HG03378 (cell line): ENCODE measurements at regions not wholly inside any gene's neighbourhood (a gene's known extent, or its start where the extent isn't known, plus 50 kb on each side); places are given as distances from the start of the nearest gene placed in this dataset.
"Not testable (repeated sequence)": the region's sequence is repeated elsewhere in the genome, so short reads cannot be mapped to it uniquely, and the experiment has no call there.

Experiments
- ATAC-seq: cut with Tn5 transposase; IDR thresholded peaks from one replicate; pipeline ENCODE4 v1.9.1; 2021; ENCODE audit warnings: mild to moderate bottlenecking, moderate library complexity; ENCODE audit not compliant: unreplicated experiment

GRCh38 chr5:102154791-102155605 is 141.1 kb downstream of the SLCO4C1 start:
- not testable (repeated sequence) for ATAC-seq

DNA sequence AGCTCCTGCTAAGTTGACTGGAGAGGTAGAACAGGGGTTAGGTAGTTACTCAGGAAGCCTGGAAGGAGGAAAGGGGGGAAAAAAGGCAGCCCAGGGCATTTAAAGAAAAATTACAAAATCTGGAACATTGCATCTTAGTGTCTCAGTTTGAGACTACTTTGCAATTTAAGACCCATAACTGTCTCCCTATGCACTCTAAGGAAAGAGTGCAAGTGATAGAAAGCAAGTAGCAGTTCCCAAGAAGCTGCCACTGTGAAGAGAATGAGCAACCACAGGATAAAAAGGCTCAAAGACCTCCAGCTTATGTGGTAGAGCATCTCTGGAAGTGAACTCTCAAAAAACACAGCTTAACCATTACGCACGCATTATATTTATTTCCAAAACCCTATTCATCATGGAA is 141.8 kb downstream of the SLCO4C1 start:
- no peak for ATAC-seq

DNA sequence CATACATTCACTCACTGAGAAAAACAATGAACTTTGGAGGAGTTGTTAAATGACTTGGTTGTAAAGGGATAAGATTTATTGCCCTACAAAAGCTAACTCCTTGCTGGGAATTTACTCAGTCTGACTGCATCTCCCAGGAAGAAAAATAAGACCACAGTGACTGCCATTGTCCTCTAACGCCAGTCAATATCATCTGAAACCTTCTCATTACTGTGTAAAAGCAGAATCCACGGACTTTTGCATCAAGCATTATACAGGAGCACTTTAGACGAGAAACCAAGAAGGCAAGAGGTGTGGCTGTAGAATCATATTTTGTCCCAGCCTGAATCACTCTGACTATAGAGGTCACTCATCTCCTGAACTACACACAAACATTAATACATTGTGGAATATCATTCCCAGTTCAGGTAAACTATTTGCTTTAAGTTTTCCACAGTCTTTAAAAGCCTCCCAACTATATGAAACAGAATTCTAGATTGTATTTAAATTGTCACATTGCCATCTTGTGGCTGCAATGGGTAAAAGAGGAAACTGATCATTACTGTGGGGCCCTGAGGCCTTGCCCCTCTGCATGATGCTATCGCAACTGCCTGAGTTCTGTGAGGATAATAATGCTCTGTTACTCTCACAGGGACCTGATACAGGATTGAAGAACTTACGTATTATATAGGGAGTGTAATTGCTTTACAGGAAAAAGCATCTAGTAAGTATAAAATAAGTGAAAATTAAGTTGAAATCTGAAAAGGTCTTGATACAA is 142.9 kb downstream of the SLCO4C1 start:
- peak; percentile 87 for ATAC-seq

GRCh38 chr5:102139029-102139428 is 157.1 kb downstream of the SLCO4C1 start:
- ATAC-seq: no peak

DNA sequence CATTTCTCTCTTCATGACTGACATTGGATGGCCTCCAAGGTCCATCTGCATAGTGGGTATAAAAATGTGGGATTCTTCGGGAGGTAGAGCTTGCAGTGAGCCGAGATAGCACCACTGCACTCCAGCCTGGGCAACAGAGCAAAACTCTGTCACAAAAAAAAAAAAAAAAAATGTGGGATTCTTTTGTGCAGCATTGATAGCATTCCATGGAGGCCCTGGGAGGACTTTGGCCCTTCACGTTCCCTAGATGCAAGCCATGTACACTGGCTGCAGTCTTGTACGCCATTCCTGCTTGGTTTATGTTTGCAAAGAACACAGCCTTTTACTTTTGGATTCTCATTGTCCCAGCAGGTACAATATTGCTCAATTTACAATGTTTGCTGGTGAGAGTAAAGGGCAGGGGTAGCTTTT is 157.8 kb downstream of the SLCO4C1 start:
- ATAC-seq: no peak

DNA sequence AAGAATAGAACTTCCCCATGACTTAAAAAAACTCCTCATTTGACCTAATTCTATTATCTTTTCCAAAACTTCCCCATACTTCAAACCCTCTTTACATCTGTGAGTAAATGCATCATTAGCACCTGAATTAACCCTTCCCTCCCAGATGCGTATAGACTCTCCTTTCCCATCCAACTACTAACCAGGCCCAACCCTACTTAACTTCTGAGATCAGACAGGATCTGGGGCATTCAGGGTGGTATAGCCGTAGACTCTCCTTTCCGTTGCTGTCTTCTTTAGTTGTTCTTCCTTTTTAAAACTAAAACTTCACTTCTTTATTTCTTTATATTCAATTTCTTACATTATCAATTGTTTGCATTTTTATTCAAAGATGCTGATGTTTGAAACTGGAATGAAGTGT is 165.2 kb downstream of the SLCO4C1 start:
- ATAC-seq: no peak

DNA sequence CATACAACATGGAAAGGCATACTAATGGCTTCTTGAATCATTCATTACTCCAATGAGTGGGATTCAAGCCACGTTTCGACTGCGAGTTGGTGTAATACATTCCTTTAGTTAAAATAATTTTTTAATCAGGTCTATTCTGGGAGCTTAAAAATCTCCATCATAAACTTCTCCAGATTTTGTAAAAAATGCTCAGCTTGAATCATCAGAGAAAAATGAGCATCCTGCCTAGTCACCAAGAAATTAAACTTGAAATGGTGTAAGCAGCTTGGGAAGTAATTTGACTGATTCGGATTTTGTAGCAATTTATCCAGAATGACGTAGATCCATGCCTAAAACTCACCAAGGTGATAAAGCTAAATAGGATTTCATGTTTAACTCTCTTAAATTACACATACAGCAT is 165.7 kb downstream of the SLCO4C1 start:
- no peak for ATAC-seq

DNA sequence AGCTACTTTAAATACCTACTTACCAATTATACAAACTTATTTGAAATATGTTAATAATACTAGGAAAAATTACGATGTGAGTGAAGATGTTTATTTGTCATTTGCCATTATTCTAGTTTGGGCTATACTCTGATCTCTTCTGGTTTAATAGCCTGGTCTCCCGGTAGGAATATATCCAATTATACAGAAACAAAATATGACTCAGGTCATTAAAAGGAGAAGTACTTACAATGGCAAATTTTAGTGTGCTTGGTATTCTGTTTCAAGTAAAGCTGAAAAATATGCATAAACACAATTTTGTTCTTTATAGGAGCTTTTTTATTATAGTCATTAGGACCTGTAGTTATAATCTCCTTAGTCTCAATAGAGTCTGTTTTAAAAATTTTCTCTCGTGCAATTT is 176.8 kb downstream of the SLCO4C1 start:
- no peak for ATAC-seq

- ATAC-seq: no peak
Measured at GRCh38 chr5:102115736-102116135, 180.3 kb downstream of the SLCO4C1 start.

GRCh38 chr5:102114525-102115069 is 181.5 kb downstream of the SLCO4C1 start:
- ATAC-seq: no peak

DNA sequence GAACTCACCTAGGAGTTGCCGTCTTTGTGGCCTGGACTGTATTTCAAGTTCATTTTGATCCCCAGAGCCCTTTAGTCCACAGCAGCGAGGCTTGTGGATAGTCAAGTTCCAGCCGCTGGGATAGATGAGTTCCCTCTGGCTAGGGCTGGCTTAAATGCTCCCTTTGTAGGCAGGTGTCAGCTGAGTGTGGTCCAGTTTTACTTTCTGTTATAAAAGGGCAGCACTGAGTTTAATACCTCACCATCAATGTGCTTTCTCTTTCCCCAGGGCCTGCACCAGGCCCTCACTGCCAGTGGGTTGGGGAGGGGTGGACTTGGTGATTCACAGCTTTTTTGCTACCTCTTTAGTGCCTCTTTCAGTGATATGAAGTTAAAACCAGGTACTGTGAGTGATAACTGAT is 188.2 kb downstream of the SLCO4C1 start:
- ATAC-seq: no peak

GRCh38 chr5:102106599-102106998 is 189.5 kb downstream of the SLCO4C1 start:
- ATAC-seq: no peak

GRCh38 chr5:102099766-102100331 is 196.2 kb downstream of the SLCO4C1 start:
- ATAC-seq: no peak

DNA sequence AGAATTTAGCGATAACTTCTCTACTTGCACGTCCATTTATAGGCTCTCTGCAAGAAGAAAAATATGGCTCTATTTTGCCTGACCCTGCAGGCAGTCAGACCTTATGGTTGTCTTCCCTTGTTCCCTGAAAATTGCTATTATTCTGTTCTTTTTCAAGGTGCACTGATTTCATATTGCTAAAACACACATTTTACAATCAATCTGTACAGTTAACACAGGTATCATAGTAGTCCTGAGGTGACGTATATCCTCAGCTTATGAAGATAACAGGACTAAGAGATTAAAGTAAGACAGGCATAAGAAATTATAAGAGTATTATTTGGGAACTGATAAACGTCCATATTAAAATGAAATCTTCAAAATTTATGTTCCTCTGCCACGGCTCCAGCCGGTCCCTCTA is 197.0 kb downstream of the SLCO4C1 start:
- not testable (repeated sequence) for ATAC-seq

DNA sequence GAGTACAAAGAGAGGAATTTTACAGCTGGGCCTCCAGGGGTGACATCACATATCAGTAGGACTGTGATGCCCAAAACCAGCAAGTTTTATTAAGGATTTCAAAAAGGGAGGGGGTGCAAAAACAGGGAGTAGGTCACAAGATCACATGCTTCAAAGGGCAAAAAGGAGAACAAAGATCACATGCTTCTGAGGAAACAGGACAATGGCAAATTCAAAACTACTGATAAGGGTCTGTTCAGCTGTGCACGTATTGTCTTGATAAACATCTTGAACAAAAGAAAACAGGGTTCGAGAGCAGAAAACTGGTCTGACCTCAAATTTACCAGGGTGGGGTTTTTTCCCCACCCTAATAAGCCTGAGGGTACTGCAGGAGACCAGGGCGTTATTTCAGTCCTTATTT is 197.5 kb downstream of the SLCO4C1 start:
- not testable (repeated sequence) for ATAC-seq

DNA sequence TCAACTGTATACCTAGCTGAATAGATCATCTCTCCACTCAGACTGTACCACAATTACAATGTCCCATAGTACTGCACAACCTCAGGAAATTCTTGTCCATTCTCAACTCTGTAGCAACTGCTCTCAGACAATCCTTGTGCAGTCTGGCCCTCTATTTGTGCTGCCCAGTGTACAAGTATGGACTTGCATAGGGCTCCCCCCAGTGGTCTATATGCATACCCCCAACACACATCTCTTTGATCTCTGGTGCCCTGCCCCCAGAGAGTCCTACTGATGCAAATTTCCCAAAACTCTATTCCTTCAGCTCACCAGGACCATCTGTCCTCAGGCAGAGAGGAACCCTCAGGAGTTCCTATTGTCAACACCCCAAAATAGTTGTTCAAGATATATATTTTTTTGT is 205.3 kb downstream of the SLCO4C1 start:
- ATAC-seq: peak; percentile 61

GRCh38 chr5:102089883-102090282 is 206.2 kb downstream of the SLCO4C1 start:
- ATAC-seq: no peak

GRCh38 chr5:102087906-102088305 is 208.2 kb downstream of the SLCO4C1 start:
- ATAC-seq: no peak

DNA sequence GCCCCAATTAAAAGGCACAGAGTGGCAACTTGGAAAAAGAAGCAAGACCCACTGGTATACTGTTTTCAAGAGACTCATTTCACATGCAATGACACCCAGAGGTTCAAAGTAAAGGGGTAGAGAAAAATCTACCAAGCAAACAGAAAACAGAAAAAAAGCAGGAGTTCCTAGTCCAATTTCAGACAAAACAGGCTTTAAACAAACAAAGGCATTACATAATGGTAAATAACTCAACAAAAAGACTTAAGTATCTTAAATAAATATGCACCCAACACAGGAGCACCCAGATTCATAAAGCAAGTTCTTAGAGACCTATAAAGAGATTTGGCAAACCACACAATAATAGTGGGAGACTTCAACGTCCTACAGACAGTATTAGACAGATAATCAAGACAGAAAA is 215.8 kb downstream of the SLCO4C1 start:
- no peak for ATAC-seq

GRCh38 chr5:102077920-102078319 is 218.2 kb downstream of the SLCO4C1 start:
- no peak for ATAC-seq

- no peak for ATAC-seq
Measured at GRCh38 chr5:102069974-102070373, 226.1 kb downstream of the SLCO4C1 start.

- ATAC-seq: no peak
Measured at GRCh38 chr5:102068870-102069269, 227.2 kb downstream of the SLCO4C1 start.
